ENCODE measurements at regions not wholly inside any gene's neighbourhood (a gene's known extent, or its start where the extent isn't known, plus 50 kb on each side); places are given as distances from the start of the nearest gene placed in this dataset.
"Not testable (repeated sequence)": the region's sequence is repeated elsewhere in the genome, so short reads cannot be mapped to it uniquely, and the experiment has no call there.

DNA sequence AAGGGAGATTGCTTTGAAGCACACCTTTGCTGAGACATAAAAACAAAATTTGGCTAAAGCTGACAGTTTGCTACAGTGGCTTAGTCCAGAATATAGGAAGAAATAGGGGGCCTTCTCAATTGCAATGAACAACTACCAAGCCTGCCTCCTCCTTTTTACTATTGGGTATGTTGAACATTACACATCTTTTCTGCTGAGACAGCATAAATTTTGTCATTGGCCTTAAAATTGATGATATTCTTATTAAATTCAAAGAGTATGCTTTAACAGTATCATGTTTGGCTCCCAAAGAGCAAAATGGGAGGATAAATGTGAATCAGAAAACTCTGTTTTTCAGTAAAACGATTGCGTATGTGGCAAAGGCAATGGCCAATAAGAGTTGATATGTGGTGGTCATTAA, 721.9 kb upstream of the IGFBP7 start:
- DNase-seq = no peak

DNA sequence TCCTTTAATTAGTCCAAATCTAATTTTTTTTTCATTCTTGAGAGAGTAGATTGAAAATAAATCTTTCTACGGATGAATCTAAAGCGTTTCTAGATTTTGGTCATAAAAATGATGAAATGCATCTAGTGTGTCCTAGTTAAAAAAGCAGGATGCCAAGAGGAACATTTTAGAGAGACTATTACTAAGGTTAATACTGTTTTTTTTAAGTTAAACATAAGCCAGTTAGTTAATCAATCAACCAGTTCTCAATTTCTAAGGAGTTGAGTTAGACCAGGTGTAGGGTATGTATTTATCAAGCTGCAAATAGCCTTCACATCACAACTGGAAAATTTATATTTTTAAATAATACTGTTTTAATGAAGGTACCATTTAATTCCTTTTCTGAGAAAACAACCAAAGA, 679.5 kb upstream of the IGFBP7 start:
- no peak for DNase-seq

DNA sequence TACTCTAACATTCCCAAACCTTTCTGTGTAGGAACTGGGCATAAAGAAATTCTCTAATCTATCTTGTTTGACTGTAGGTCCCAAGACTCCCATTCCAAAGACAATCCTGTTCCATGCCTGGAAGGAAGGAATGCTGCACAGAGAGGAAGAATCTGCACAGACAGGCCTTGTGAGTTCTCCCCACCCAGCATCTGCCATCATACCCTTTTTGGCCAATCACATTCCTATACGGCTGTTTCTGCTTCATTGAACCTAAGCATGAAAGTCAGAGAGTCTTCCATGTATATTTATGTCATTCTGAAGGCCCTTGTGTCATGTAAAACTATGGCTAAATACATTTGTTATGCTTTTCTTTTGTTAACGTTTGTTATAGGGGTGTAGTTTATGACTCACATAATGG, 667.7 kb upstream of the IGFBP7 start:
- no peak for DNase-seq

DNA sequence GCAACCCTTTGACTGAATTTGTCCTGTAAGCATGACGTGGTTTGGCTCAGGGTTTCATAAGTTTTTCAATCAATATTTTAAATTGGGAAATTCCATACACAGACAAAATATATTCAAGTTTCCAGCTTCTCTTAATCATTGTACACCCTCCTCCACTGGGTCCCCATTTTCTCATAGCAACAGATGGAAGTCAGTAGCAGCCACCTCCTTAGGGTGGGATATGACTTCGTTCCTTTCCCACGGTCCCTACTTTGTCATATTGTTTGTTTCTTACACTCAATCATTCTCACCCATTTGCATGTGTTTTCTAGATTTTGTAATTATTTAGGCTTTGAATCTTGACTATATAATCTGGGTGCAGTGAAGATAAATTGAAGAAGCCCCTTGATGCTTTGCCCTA, 664.5 kb upstream of the IGFBP7 start:
- no peak for DNase-seq

DNA sequence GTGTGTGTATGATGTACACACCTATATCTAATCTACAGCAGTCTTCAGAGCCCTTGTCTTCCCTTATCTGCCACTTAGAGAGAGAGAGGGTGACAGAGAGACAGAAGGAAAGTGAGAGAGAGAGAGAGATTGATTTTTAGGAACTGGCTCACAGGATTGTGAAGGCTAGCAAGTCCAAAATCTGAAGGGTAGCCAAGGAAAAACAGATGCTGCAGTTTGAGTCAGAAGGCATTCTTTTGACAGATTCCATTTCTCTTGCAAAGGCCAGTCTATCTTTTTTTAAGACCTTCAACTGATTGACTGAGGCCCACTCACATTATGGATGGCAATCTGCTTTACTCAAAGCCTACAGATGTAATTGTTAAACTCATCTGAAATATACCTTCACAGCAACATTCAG, 664.0 kb upstream of the IGFBP7 start:
- no peak for DNase-seq

DNA sequence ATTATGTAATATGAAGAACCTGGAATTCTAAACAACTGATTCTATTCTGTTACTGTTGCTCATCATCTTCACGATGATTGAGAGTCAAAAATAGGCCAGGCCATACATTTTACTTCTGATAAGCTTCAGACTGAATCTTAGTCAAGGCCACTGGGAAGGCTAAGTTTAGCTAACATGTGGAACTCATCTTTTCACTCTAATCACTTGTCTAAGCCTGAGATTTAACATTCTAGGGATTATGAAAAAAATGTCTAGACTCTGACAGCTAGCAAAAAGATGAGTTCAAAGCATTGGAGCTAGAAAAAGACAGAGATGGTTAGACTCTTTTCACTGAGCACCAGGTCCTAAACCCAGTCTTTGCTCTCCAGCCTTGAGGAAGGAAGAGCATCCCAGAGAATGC, 656.2 kb upstream of the IGFBP7 start:
- DNase-seq = no peak

DNA sequence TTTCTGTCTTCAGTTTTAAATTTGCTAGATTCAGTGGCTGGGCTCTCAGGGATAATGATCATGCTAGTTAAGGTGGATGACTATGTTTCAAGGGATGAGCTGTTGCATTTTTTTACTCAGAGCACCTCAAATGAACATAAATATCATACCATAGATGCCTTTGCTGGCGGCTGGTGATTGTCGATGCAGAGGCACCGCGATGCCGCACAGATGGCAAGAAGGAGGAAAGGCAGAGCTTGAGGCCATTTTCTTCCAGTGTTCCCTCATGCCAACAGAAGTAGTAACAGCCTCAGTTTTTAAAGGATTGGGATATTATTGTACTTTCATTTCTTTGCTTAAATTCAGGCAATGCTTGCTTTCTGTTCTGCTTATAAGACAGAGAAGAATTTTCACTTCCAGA, 654.7 kb upstream of the IGFBP7 start:
- no peak for DNase-seq

DNA sequence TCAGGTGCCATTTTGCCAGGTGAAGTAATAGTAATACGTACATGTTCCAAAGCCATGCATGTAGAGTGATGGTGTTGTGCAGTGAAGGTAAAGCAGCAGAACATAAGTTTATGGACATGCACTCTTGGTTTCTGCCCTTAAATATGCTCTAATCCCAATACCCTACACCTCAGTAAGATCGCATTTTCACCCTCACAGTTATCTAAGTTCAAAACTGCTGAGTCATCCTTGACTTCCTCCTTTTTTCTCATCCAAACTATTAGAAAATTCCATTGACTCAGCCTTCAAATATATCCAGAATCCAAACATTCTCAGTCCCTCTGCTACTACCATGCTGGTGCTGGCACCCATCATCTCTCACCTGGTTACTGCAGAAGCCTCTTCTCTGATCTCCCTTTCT, 652.9 kb upstream of the IGFBP7 start:
- no peak for DNase-seq

DNA sequence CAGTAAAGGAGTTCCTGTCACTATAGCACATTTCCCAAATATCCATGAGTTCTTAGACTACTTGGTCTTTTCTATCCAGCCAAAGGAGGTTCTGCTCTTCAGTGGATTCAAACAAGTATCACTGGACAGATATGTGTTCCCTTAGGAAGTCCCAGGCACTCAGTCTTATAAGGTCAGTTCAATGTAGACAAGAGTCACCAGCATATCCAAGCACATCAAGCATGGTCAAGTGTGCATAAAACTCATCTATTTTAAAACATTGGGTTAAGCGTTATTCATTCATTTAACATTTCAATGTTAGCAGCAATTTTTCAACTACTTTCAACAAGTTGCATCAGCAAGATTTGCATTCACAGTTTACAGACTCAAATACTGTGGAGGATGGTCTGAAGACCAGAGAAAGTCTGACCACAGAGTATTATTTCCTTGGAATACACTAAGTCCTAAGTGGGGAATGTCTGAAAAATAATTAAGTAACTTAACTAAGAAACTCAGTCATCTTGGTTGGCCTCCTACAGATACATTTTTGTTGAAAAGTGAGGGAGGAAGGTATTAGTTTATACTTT, 630.5 kb upstream of the IGFBP7 start:
- no peak for DNase-seq

DNA sequence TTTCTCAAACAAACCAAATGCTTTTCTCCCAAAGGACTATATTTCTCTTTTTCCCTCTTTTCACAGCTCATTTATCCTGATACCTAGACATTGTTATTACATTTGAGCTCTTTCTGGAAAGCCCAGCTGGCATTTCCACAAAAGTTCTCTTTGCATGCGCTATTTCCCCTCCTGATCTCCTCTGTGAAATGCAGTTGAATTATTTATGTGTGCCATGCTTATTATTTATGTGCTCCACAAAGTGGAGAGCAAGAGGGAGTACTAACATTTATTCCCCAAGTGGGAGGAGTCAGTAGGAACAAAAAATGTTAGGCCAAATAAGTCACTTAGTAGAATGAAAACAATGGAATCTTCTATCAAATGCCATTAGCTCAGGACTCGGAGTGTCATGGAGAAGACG, 626.6 kb upstream of the IGFBP7 start:
- no peak for DNase-seq

DNA sequence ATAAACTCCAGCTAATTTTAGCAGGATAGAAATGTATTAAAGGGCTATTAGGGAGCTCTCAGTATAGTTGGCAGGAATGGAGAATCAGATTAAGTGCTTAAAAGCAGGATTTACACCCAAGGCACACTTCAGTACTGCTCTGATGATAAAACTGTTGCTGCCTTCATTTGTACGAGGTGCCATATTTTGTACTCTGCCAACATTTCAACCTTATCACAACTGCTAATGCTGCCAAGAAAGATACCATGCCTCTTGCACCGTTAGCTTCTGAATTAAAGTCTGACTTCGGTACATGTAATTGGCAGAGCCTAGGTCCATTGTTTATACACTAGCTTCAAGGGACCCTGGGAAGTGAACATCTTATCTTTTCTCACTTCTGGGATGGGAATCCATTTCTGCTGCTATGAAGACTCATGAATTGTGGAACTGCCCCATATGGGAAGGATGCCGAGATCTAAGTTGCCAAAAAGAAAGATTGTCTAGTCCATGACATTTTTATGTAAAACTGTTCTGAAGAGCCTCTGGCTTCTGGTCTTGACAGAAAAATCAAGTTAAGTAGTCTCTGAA, 624.0 kb upstream of the IGFBP7 start:
- no peak for DNase-seq

DNA sequence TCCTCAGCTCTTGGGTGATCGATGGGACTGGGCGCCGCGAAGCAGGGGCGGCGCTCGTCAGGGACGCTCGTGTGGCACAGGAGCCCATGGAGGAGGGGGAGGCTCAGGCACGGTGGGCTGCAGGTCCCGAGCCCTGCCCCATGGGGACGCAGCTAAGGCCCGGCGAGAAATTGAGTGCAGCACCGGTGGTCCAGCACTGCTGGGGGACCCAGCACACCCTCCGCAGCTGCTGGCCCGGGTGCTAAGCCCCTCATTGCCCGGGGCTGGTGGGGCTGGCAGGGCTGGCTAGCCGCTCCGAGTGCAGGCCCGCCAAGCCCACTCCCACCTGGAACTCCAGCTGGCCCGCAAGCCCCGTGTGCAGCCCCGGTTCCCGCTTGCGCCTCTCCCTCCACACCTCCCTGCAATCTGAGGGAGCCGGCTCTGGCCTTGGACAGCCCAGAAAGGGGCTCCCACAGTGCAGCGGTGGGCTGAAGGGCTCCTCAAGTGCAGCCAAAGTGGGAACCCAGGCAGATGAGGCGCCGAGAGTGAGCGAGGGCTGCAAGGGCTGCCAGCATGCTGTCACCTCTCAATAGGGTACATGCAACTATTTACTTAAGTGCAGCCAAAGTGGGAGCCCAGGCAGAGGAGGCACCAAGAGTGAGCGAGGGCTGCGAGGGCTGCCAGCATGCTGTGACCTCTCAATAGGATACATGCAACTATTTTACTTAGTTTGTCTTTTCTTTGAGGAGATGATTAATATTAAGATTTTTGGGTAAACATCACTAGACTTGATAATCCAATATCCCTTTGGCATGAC, 619.8 kb upstream of the IGFBP7 start:
- DNase-seq = not testable (repeated sequence)

DNA sequence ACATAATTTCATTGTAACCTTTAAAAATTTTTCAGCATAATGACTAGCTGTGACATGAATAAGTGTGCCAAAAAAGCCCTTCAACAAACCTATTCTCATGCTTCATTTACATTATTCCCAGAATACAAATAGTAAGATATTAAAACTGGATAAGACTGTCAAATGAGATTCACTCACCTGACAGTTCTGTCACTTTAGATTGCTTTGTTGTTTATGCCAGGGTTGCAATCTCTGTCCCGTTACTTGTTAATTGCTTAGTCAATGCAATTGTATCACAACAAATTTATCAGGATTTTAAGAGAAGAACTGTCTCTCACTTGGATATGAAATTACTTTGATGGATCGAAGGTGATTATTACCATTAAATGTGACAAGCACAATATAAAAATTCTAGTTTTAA, 616.0 kb upstream of the IGFBP7 start:
- no peak for DNase-seq

DNA sequence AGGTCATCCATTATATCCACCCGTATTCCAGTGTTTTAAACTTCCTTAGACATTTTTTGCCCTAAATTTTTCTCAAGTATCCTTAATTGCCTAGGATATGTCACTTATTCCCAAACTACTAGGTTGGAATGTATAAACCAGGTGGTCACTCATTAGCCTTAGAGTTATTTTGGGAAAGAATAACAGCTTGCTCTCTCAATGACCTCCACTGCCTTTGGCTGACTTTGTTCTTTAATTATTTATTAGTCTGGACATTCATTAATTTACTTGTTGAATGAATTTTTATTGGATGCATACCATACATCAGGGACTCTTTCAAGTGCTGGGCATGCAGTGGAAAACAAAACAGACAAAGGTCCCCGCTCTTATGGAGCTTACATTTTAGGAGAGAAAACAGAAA, 609.3 kb upstream of the IGFBP7 start:
- no peak for DNase-seq

DNA sequence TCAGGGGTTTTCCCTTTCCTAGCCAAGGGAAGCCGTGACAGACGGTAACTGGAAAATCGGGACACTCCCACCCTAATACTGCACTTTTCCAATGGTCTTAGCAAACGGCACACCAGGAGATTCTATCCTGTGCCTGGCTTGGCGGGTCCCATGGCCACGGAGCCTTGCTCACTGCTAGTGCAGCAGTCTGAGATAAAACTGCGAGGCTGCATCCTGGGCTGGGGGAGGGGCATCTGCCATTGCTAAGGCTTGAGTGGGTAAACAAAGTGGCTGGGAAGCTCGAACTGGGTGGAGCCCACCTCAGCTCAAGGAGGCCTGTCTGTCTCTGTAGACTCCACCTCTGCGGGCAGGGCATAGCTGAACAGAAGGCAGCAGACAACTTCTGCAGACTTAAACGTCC, 604.1 kb upstream of the IGFBP7 start:
- not testable (repeated sequence) for DNase-seq

DNA sequence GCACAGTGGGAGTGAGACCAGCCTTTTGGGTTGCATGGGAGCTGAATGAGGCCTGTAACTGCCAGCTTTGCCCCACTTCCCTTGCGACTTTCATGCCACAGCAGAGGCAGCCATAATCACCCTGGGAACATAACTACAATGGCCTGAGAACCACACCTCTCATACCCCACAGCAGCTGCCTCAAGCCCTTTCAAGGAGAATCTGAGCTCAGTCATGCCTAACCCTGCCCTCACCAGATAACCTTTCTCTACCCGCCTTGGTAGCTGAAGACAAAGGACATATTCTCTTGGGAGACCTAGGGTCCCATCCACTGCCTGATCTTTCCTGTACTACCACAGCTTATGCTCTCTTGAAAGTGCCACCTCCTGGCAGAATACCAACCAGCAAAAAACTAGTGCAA, 599.9 kb upstream of the IGFBP7 start:
- no peak for DNase-seq

DNA sequence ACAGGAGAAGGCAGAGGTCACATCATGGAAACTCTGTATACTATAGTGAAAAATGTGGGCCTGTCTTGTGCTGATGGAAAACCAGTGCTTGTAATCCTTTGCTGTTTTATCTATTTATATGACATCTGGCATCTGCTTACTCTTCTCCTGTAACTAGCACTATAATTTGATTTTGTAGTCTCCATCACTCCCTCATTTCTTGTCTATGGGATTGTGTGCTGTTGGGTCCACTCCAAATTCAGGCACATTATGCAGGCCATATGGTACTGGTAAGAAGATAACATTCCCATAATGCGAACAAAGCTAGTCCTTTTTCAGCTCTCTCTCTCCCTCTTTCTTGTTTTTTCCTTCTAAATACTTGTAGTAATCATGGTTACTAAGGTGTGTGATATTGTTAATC, 581.2 kb upstream of the IGFBP7 start:
- no peak for DNase-seq

DNA sequence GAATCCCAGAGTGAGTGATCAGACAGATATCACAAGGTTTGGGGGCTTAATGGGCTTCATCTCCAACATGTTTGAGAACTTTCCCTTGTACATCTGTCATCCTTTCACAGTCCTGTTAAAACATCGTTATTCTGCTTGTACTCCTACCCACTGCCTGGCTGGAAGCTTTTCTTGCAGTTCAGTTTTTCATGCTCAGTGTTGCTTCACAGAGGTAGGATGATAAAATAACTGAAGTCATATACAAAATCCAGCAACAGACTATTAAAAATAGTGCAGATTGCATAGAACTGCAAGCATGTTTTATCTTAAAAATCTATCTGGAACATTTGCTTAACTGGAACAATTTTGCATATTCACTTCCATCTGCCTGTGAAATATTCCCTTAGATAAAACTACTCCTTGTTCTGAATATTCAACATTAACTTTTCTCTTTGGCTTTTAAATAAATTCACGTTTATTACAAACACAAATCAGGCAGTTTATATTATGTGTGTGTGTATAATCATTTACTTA, 579.6 kb upstream of the IGFBP7 start:
- no peak for DNase-seq

DNA sequence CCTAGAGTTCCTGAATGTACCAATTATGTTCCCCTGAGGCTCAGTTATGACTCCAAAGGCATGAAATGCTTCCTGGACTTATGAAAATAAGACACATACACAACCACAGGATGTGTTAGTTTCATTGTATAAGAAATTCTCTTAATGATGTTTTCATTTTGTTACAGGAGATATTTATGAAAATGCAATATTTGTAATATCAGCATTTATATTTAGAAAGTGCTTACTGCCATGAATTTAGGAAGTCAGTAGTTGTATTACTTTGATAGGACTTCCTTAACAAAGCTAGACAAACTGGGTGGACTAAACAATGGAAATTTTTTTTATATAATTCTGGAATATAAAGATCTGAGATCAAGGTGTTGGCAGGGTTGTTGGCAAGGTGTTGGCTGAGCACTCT, 572.1 kb upstream of the IGFBP7 start:
- DNase-seq = no peak

DNA sequence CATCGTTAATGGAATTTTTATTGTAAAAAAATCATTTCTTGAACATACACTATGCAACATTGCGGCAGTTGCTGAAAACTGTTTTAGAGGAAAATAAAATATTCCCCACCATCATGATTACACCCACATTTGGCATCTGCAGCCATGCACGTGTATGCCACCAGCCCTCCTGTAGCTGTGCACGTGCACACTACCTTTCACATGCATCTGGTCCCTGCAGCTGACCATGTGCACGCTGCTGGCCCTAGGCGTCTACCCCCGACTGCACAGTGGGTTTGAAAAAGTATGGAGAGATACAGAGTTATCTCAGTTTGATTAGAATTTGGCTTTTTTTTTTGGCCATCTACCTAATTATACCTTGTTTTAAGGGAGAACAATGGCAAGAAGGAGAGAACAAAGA, 569.8 kb upstream of the IGFBP7 start:
- no peak for DNase-seq

DNA sequence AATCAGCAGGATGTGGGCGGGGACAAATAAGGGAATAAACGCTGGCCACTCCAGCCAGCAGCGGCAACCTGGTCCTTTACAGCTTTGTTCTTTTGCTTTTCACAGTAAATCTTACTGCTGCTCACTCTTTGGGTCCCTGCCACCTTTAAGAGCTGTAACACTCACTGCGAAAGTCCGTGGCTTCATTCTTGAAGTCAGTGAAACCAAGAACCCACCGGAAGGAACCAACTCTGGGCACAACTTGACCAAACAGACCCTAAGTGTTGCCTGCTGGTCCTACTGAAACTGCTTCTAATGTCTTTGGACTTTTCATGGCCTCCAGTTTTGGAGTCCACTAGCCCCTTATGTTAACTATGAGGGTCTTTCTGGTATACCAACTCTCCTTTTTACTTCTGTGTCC, 566.2 kb upstream of the IGFBP7 start:
- DNase-seq = no peak

DNA sequence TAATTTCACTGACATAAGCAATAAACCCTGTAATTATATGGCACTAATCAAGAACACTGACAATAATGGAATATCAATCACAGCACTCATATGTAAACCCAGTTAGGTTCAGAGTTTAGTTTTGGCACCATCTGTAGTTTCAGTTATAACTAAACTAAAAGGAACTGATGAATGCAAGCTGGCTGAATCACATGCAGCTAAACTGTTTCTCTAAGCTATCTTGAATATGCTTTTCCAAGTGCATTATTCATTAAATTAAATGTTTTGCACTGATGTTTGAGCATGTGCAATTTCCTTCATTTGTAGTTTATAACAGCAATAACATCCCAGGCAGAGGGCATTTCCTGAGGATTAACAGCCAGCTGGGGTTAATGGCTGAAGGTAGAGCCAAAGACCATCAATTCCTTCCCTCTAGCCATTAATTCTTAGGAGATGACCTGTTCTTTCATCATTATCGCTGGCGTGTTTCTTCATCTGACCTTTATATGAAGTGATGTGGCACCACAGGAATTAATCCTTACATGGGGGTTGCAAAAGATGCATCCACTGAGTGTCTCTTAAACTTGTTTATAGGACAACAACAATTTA, 562.8 kb upstream of the IGFBP7 start:
- DNase-seq = no peak

DNA sequence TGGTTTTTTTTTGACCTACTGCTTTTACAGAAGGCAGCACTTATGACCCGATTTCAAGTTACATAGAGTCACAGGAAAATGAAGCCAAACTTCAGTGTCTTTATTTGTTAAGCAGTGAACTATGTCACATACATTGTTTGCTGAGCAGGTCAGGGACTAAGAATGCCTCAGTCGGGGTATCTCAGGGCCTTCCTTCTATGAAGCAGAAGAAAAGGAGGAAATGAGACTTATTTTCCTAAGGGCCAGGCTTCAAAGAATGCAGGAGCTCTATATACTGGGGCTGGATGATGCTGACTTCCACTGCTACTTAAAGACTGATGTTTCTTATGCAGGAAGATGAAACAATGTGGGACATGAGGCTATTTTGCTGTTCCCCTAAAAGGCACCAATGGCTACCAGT, 558.4 kb upstream of the IGFBP7 start:
- no peak for DNase-seq

DNA sequence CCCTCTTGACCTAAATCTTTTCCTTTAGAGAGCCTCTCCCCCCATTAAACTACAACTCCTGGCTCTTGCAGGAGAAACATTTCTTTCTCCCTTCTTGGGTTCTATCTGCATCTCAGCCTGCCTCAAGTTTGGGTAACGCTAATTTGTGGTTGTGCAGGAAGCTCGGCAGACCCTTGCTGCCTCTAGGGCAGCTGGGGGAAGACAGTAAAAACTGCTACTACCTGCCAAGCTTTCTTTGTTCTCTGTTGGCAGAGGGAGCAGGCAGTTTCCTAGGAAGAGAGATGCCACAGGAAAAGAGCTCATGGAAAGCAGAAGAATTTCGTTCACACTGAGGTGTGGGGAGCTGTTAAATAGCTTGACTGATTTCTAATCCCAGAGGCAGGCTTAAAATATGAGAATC, 555.6 kb upstream of the IGFBP7 start:
- no peak for DNase-seq
